ENCODE measurements at regions not wholly inside any gene's neighbourhood (a gene's known extent, or its start where the extent isn't known, plus 50 kb on each side); places are given as distances from the start of the nearest gene placed in this dataset.

DNA sequence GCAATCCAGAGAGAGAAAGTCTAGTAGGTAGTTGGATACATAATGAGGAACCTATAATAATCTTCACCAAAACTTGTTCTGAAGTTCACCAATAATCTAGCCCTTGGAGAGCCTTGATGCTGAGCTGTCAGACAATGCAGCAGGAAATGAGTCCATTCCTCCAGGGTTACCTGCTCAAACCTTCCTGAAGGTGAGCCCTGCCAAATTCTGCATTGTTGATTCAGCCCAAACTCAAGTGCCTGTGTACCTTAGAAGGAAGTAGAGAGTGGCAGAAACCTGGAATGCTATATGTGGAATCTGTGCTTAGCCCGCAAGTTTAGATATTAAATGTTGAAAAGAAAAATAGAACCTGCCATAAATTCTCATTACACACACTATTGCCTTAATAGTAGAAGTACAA is 77.4 kb upstream of the SPON1 start (continued):
- TF ChIP-seq ETS1 (IDR thresholded peaks at IDR 0.05) (no peak), POLR2AphosphoS5 (IDR thresholded peaks at IDR 0.05; ENCODE audit: low read depth) (no peak)

DNA sequence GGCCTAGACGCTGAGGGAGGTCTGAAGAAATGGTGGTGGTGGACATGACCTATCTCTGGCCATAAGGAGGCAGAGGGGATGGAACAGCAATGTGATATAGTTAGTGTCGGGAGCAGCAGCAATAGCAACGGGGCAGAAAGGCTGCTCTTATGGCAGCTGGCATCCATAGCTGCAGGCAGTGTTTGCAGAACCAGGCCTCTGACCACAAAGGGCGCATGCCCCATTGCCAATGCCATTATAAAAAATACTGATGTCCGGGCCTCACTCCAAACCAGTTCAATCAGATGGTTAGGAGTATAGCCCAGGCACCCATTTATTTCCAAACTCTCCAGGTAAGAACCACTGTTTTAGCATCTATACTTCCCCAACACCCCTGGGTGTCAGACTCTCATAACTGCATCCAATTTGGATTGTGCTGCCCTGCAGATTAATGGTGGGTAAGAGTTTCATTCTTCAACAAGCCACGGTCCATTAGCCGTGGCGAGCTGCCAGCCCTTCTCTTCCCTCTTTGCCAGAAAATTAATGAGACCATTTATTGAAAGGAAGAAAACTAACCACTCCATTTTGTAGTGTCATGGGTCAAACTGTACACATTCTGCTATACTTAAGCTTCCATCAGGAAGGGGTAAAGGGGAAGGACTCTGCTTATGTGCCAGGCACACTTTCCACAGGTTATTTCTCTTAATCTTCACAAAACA is 72.8 kb upstream of the SPON1 start:
- Mint-ChIP-seq H3K36me3 (ENCODE audit: low read depth) (no peaks in the 10 kb centered on the region), H3K27ac (no peak overlapping the region), H3K9me3 (no peaks in the 10 kb centered on the region), H3K27me3 (ENCODE audit: insufficient read depth, low read depth, poor library complexity) (no peaks in the 10 kb centered on the region), H3K4me1 (no peaks in the 10 kb centered on the region), H3K4me3 (no peak overlapping the region)
- no peaks in the 10 kb centered on the region for H3K36me3 ChIP-seq (ENCODE audit: insufficient read depth)
- DNase-seq (ENCODE audit: low spot score) (no peak), ATAC-seq (no peak)
- no peaks in the 10 kb centered on the region for H3K27me3 ChIP-seq (ENCODE audit: insufficient read depth)
- H3K27ac ChIP-seq (ENCODE audit: low read depth): no peak overlapping the region
- H3K4me3 ChIP-seq: no peak overlapping the region
- H2AFZ ChIP-seq: no peak overlapping the region
- H3K9me2 ChIP-seq (ENCODE audit: insufficient read depth): no peaks in the 10 kb centered on the region
- no peaks in the 10 kb centered on the region for H3K79me2 ChIP-seq (replicated peaks; ENCODE audit: insufficient read depth)
- H3K4me2 ChIP-seq: no peak overlapping the region
- H3F3A ChIP-seq (replicated peaks; ENCODE audit: low read depth): no peaks in the 10 kb centered on the region
- no peaks in the 10 kb centered on the region for H4K20me1 ChIP-seq (replicated peaks; ENCODE audit: insufficient read depth)
- no peaks in the 10 kb centered on the region for H3K4me1 ChIP-seq (ENCODE audit: insufficient read depth)
- TF ChIP-seq CREB1 (CRISPR knock-in tag; IDR thresholded peaks at IDR 0.05; ENCODE audit: low read depth): no peak
- no peak for TF ChIP-seq STAT1 (IDR thresholded peaks at IDR 0.05; ENCODE audit: unreplicated experiment)
- TF ChIP-seq NANOG (IDR thresholded peaks at IDR 0.05; ENCODE audit: borderline replicate concordance): no peak
- TF ChIP-seq, protein P1, sequence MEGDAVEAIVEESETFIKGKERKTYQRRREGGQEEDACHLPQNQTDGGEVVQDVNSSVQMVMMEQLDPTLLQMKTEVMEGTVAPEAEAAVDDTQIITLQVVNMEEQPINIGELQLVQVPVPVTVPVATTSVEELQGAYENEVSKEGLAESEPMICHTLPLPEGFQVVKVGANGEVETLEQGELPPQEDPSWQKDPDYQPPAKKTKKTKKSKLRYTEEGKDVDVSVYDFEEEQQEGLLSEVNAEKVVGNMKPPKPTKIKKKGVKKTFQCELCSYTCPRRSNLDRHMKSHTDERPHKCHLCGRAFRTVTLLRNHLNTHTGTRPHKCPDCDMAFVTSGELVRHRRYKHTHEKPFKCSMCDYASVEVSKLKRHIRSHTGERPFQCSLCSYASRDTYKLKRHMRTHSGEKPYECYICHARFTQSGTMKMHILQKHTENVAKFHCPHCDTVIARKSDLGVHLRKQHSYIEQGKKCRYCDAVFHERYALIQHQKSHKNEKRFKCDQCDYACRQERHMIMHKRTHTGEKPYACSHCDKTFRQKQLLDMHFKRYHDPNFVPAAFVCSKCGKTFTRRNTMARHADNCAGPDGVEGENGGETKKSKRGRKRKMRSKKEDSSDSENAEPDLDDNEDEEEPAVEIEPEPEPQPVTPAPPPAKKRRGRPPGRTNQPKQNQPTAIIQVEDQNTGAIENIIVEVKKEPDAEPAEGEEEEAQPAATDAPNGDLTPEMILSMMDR (conservative IDR thresholded peaks at IDR 0.05; ENCODE audit: low read depth in 2 of 2): no peak

- no peak overlapping the region for H3K4me3 ChIP-seq
- no peak overlapping the region for H2AFZ ChIP-seq
- H3K27me3 Mint-ChIP-seq (ENCODE audit: insufficient read depth, low read depth, poor library complexity): peaks cover 2% of the 10 kb centered on the region
- H3K4me1 Mint-ChIP-seq: no peaks in the 10 kb centered on the region
- no peak overlapping the region for H3K4me2 ChIP-seq
- H3K27ac ChIP-seq (ENCODE audit: low read depth): no peak overlapping the region
- DNase-seq (ENCODE audit: low spot score) (no peak), ATAC-seq (no peak)
- H3K9me3 Mint-ChIP-seq: no peaks in the 10 kb centered on the region
- H3K36me3 Mint-ChIP-seq (ENCODE audit: low read depth): no peaks in the 10 kb centered on the region
- H3K4me1 ChIP-seq (ENCODE audit: insufficient read depth): no peaks in the 10 kb centered on the region
- no peaks in the 10 kb centered on the region for H3K27me3 ChIP-seq (ENCODE audit: insufficient read depth)
- H3K79me2 ChIP-seq (replicated peaks; ENCODE audit: insufficient read depth): no peaks in the 10 kb centered on the region
- no peaks in the 10 kb centered on the region for H4K20me1 ChIP-seq (replicated peaks; ENCODE audit: insufficient read depth)
- H3K27ac Mint-ChIP-seq: no peak overlapping the region
- no peaks in the 10 kb centered on the region for H3K36me3 ChIP-seq (ENCODE audit: insufficient read depth)
- no peaks in the 10 kb centered on the region for H3F3A ChIP-seq (replicated peaks; ENCODE audit: low read depth)
- H3K9me2 ChIP-seq (ENCODE audit: insufficient read depth): no peaks in the 10 kb centered on the region
- H3K4me3 Mint-ChIP-seq: no peak overlapping the region
- no peak for TF ChIP-seq CREB1 (CRISPR knock-in tag; IDR thresholded peaks at IDR 0.05; ENCODE audit: low read depth)
- no peak for TF ChIP-seq POLR2AphosphoS5 (IDR thresholded peaks at IDR 0.05; ENCODE audit: low read depth)
- TF ChIP-seq, protein P2, sequence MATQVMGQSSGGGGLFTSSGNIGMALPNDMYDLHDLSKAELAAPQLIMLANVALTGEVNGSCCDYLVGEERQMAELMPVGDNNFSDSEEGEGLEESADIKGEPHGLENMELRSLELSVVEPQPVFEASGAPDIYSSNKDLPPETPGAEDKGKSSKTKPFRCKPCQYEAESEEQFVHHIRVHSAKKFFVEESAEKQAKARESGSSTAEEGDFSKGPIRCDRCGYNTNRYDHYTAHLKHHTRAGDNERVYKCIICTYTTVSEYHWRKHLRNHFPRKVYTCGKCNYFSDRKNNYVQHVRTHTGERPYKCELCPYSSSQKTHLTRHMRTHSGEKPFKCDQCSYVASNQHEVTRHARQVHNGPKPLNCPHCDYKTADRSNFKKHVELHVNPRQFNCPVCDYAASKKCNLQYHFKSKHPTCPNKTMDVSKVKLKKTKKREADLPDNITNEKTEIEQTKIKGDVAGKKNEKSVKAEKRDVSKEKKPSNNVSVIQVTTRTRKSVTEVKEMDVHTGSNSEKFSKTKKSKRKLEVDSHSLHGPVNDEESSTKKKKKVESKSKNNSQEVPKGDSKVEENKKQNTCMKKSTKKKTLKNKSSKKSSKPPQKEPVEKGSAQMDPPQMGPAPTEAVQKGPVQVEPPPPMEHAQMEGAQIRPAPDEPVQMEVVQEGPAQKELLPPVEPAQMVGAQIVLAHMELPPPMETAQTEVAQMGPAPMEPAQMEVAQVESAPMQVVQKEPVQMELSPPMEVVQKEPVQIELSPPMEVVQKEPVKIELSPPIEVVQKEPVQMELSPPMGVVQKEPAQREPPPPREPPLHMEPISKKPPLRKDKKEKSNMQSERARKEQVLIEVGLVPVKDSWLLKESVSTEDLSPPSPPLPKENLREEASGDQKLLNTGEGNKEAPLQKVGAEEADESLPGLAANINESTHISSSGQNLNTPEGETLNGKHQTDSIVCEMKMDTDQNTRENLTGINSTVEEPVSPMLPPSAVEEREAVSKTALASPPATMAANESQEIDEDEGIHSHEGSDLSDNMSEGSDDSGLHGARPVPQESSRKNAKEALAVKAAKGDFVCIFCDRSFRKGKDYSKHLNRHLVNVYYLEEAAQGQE (IDR thresholded peaks at IDR 0.05; ENCODE audit: unreplicated experiment): no peak
Measured at GRCh38 chr11:13891911-13892310, 70.6 kb upstream of the SPON1 start.
